ENCODE measurements at regions not wholly inside any gene's neighbourhood (a gene's known extent, or its start where the extent isn't known, plus 50 kb on each side); places are given as distances from the start of the nearest gene placed in this dataset.

GRCh38 chr21:35512346-35512745 is 463.2 kb upstream of the RUNX1 start:
- intact Hi-C loops (cut with micrococcal nuclease) = no loop called here
- no peaks in the 10 kb centered on the region for H3K79me2 ChIP-seq (ENCODE audit: control insufficient read depth, insufficient read depth, low read length)
- H3K27me3 ChIP-seq (ENCODE audit: control insufficient read depth in 2 of 2, insufficient read depth in 2 of 2, low read length in 2 of 2) = no peaks in the 10 kb centered on the region
- TF ChIP-seq, protein P1, sequence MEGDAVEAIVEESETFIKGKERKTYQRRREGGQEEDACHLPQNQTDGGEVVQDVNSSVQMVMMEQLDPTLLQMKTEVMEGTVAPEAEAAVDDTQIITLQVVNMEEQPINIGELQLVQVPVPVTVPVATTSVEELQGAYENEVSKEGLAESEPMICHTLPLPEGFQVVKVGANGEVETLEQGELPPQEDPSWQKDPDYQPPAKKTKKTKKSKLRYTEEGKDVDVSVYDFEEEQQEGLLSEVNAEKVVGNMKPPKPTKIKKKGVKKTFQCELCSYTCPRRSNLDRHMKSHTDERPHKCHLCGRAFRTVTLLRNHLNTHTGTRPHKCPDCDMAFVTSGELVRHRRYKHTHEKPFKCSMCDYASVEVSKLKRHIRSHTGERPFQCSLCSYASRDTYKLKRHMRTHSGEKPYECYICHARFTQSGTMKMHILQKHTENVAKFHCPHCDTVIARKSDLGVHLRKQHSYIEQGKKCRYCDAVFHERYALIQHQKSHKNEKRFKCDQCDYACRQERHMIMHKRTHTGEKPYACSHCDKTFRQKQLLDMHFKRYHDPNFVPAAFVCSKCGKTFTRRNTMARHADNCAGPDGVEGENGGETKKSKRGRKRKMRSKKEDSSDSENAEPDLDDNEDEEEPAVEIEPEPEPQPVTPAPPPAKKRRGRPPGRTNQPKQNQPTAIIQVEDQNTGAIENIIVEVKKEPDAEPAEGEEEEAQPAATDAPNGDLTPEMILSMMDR (IDR thresholded peaks at IDR 0.05; ENCODE audit: extremely low read depth in 1 of 2, insufficient read depth in 1 of 2, low read depth in 1 of 2, low read length in 2 of 2) = no peak
- no peak for TF ChIP-seq MYC (IDR thresholded peaks at IDR 0.05; ENCODE audit: low read depth, low read length)
- TF ChIP-seq, protein P2, sequence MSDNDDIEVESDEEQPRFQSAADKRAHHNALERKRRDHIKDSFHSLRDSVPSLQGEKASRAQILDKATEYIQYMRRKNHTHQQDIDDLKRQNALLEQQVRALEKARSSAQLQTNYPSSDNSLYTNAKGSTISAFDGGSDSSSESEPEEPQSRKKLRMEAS (IDR thresholded peaks at IDR 0.05; ENCODE audit: insufficient read depth, insufficient read length) = no peak
- no peak for TF ChIP-seq GATA2 (IDR thresholded peaks at IDR 0.05; ENCODE audit: insufficient read depth, insufficient read length, low read depth, low read length)
- no peak for TF ChIP-seq POLR2A (IDR thresholded peaks at IDR 0.05; ENCODE audit: low read depth, low read length)
- TF ChIP-seq FOS (IDR thresholded peaks at IDR 0.05; ENCODE audit: borderline replicate concordance, insufficient read depth, low read length) = no peak
- TF ChIP-seq JUN (IDR thresholded peaks at IDR 0.05; ENCODE audit: borderline replicate concordance, insufficient read depth, insufficient read length, low read depth) = no peak
- H3K9me3 ChIP-seq (replicated peaks; ENCODE audit: control insufficient read depth, insufficient read depth, low read length) = no peaks in the 10 kb centered on the region
- FAIRE-seq = no peak
- H2AFZ ChIP-seq (ENCODE audit: low read depth, low read length) = no peak overlapping the region
- H3K9ac ChIP-seq (replicated peaks; ENCODE audit: extremely low read depth, insufficient read depth, low read length) = no peak overlapping the region
- H3K36me3 ChIP-seq (ENCODE audit: control insufficient read depth in 2 of 2, extremely low read depth in 1 of 2, insufficient read depth in 2 of 2, low read length in 2 of 2) = no peaks in the 10 kb centered on the region
- no peak overlapping the region for H3K4me3 ChIP-seq (replicated peaks in 1 of 3; ENCODE audit: insufficient read depth in 1 of 3, low read depth in 1 of 3, low read length in 3 of 3)
- no peaks in the 10 kb centered on the region for H4K20me1 ChIP-seq (replicated peaks; ENCODE audit: control insufficient read depth, extremely low read depth, insufficient read depth, low read length)
- ChIA-PET POLR2A (no interaction called here), CTCF (interaction anchor here (1.2 kb wide), 1 partner anchor 37 kb away, joined by 3 read pairs; no protein-coding TSS in a partner anchor)
- no peak overlapping the region for H3K27ac ChIP-seq (ENCODE audit: insufficient read depth, low read depth, low read length)
- no peak overlapping the region for H3K4me2 ChIP-seq (ENCODE audit: insufficient read depth, low read length)
- dilution Hi-C loops (cut with MboI; ENCODE audit: extremely low pct_ligation_motif_present, low sequenced_read_pairs) = no loop called here
- no TSS peak for BruUV-seq (replicated peaks)
- H3K9me1 ChIP-seq (replicated peaks; ENCODE audit: control insufficient read depth, extremely low read depth, insufficient read depth, low read length) = no peaks in the 10 kb centered on the region
- H3K4me1 ChIP-seq (ENCODE audit: control insufficient read depth, extremely low read depth, insufficient read depth, low read length) = no peaks in the 10 kb centered on the region
- DNase-seq (ENCODE audit: low read depth, low spot score) = no peak

All from endothelial cell of umbilical vein (primary cell).